Kidney (tissue), 13 donors: ENCODE measurements at regions not wholly inside any gene's neighbourhood (a gene's known extent, or its start where the extent isn't known, plus 50 kb on each side); places are given as distances from the start of the nearest gene placed in this dataset.

Experiments used
- DNase-seq, 5 donors: peaks; one replicate each; pipeline ENCODE4 v3.0.0-alpha.2; 2013 to 2020
- FAIRE-seq: peaks from 2 replicates; lab custom pipeline; 2012; peaks lifted over from hg19 to GRCh38; lab: Jason Lieb, UNC
- H3K27ac ChIP-seq, 2 donors: one replicate each; pipeline ENCODE4 v1.7.0; 2013; ENCODE audit warnings: low read depth in 2 of 2, low read length in 2 of 2, inconsistent platforms in 1 of 2
- H3K27me3 ChIP-seq: one replicate; pipeline ENCODE4 v1.7.1; 2013; ENCODE audit warnings: low read length, inconsistent platforms; ENCODE audit not compliant: control insufficient read depth, insufficient read depth
- H3K36me3 ChIP-seq, 3 donors: one replicate each; pipeline versions ENCODE4 v1.7.0 to v1.7.1; 2013; ENCODE audit warnings: low read length in 3 of 3, control low read depth in 1 of 3, inconsistent platforms in 1 of 3; ENCODE audit not compliant: insufficient read depth in 3 of 3, control insufficient read depth in 2 of 3
- H3K4me1 ChIP-seq, 3 donors: one replicate each; pipeline versions ENCODE4 v1.7.0 to v1.7.1; 2013; ENCODE audit warnings: low read length in 3 of 3, inconsistent platforms in 1 of 3, low read depth in 1 of 3; ENCODE audit not compliant: control insufficient read depth in 2 of 3, insufficient read depth in 2 of 3
- H3K4me3 ChIP-seq, 3 donors: one replicate each; pipeline versions ENCODE4 v1.7.0 to v1.8.1; 2013; ENCODE audit warnings: low read length in 3 of 3, control low read depth in 1 of 3, inconsistent platforms in 1 of 3
- H3K9ac ChIP-seq, 3 donors: one replicate each; pipeline versions ENCODE4 v1.7.0 to v1.7.1; 2013; ENCODE audit warnings: low read length in 3 of 3, control low read depth in 1 of 3, inconsistent platforms in 1 of 3
- H3K9me3 ChIP-seq, 3 donors: one replicate each; pipeline versions ENCODE4 v1.7.0 to v1.7.1; 2013; ENCODE audit warnings: low read length in 3 of 3, control low read depth in 1 of 3, inconsistent platforms in 1 of 3; ENCODE audit not compliant: control insufficient read depth in 2 of 3, insufficient read depth in 1 of 3
- intact Hi-C: fragments of 100-400 bp; cut with DNase I; formaldehyde crosslinking; loops from one replicate; pipeline ENCODE4 v1.11.1; 2022
- TF ChIP-seq, protein P1 (sequence below): IDR thresholded peaks from 3 replicates; pipeline ENCODE4 v1.5.1; 2012; ENCODE audit warnings: mild to moderate bottlenecking, moderate library complexity, borderline replicate concordance; ENCODE audit not compliant: insufficient read depth; ENCODE audit errors: extremely low read depth
- donor health status: control.
- donor health status: control.
- donor health status: control.
- donor health status: control.
- donor health status: control.
- donor health status: DM: yes; HTN: yes; CAD: no.
- donor health status: Normal renal cell carcinoma (clear cell type).

DNA sequence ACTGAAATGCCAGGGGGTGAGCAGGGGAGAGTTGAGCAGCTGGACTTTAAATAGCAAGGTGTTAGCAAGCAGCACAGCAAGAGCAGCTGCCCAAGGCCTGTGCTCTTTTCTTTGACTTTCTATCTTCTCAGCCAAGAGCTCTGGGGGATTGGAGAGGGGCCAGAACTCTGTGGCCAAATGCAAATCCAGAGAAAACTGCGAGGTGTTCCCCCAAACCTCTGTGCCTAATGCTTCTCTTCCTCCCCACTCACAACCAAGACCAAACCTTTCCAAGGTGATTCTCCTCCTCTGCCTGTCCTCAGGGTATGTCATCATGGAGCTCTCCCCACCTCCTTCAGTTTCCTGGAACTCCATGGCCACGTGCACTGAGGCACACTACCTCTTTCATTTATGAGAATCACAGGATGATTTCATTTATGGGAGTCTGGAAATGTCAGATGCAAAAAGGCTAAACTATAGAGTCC lies 118.7 kb upstream of the WWC1 start:
- DNase-seq (no peak), FAIRE-seq (no peak)
- Histone ChIP-seq H3K27me3 (no peaks in the 10 kb centered on the region), H3K27ac (no peak overlapping the region), H3K4me1 (no peaks in the 10 kb centered on the region), H3K9me3 (no peaks in the 10 kb centered on the region), H3K9ac (no peak overlapping the region), H3K4me3 (no peak overlapping the region), H3K36me3 (no peaks in the 10 kb centered on the region)
- intact Hi-C loops = no loop called here
- TF ChIP-seq, protein P1, sequence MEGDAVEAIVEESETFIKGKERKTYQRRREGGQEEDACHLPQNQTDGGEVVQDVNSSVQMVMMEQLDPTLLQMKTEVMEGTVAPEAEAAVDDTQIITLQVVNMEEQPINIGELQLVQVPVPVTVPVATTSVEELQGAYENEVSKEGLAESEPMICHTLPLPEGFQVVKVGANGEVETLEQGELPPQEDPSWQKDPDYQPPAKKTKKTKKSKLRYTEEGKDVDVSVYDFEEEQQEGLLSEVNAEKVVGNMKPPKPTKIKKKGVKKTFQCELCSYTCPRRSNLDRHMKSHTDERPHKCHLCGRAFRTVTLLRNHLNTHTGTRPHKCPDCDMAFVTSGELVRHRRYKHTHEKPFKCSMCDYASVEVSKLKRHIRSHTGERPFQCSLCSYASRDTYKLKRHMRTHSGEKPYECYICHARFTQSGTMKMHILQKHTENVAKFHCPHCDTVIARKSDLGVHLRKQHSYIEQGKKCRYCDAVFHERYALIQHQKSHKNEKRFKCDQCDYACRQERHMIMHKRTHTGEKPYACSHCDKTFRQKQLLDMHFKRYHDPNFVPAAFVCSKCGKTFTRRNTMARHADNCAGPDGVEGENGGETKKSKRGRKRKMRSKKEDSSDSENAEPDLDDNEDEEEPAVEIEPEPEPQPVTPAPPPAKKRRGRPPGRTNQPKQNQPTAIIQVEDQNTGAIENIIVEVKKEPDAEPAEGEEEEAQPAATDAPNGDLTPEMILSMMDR = no peak

DNA sequence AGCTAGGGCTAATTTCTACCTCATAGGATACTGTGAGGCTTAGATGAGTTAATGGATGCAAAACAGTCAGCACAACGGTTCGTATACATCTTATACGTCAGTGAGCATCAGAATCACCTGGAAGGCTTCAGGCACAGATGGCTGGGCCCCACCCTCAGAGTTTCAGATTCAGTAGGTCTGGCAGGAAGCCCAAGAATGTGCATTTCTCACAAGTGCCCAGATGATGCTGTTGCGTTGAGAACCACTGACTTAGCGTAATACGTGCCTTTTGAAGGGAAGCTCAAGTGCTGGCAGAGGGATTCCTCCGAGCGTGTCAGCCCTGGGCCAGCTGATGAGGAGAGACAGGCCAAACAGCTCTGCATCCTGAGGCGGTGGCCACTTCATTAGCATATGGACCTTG lies 117.1 kb upstream of the WWC1 start:
- no peaks in the 10 kb centered on the region for H3K4me1 ChIP-seq
- no peak for FAIRE-seq
- no peak overlapping the region for H3K27ac ChIP-seq
- no peak overlapping the region for H3K9ac ChIP-seq
- no peaks in the 10 kb centered on the region for H3K36me3 ChIP-seq
- DNase-seq = no peak
- TF ChIP-seq, protein P1 = no peak
- intact Hi-C loops = no loop called here
- H3K4me3 ChIP-seq = no peak overlapping the region
- no peaks in the 10 kb centered on the region for H3K9me3 ChIP-seq
- no peaks in the 10 kb centered on the region for H3K27me3 ChIP-seq

DNA sequence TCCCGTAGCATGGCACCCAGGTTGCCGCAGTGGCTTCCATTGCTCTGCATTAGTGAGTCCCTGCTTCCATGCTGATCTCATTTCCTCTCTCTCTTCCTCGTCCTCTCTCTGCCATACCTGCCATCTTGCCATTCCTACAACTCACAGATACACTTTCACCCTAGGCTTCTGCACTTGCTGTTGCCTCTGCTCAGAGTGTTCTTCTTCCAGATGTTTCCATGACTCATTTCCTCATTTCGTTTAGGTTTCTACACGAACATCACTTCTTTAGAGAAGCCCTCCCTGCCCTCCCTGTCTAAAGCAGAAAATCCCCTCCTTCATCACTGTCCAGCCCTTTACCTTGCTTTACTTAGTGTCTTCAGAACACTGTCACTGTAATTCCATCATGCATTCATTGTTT lies 115.2 kb upstream of the WWC1 start:
- Histone ChIP-seq H3K4me3 (no peak overlapping the region), H3K36me3 (no peaks in the 10 kb centered on the region), H3K9ac (no peak overlapping the region), H3K27me3 (no peaks in the 10 kb centered on the region), H3K27ac (no peak overlapping the region), H3K4me1 (no peaks in the 10 kb centered on the region), H3K9me3 (no peaks in the 10 kb centered on the region)
- intact Hi-C loops = no loop called here
- no peak for DNase-seq
- FAIRE-seq = no peak
- TF ChIP-seq, protein P1 = no peak

DNA sequence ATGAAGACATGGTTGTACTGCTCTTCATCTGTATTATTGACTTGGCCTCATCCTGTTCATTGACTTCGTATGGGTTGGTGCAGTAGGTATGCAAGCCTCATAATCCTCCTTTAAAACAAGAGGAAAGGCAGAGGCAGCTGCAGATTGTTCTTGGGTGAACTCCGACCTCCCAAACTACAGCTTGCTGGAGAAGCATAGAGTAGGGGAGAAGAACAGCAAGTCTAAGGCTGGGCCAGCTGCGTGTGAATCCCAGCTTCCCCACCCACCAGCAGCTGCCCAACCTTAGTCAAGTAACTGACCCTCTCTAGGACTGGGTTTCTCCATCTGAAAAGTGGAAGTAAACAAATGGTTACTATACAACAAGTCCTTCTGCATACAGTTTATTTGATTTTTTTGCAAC lies 114.5 kb upstream of the WWC1 start:
- Histone ChIP-seq H3K4me3 (no peak overlapping the region), H3K9me3 (no peaks in the 10 kb centered on the region), H3K27me3 (no peaks in the 10 kb centered on the region), H3K4me1 (no peaks in the 10 kb centered on the region), H3K27ac (no peak overlapping the region), H3K9ac (no peak overlapping the region), H3K36me3 (no peaks in the 10 kb centered on the region)
- DNase-seq (no peak), FAIRE-seq (no peak)
- TF ChIP-seq, protein P1 = no peak
- intact Hi-C loops = no loop called here
